Esophagus mucosa (tissue), 1 donor: ENCODE measurements at regions not wholly inside any gene's neighbourhood (a gene's known extent, or its start where the extent isn't known, plus 50 kb on each side); places are given as distances from the start of the nearest gene placed in this dataset.
A peak's percentile ranks its signal among the peaks of the same experiment; 100 is the strongest.
"Not testable (repeated sequence)": the region's sequence is repeated elsewhere in the genome, so short reads cannot be mapped to it uniquely, and the experiment has no call there.

Experiments
- ATAC-seq: fragments of 200-7000 bp; cut with Tn5 transposase; one replicate; pipeline ENCODE4 v1.9.1; 2020
- donor health status: DM: yes; HTN: yes; CAD: no.

GRCh38 chr3:26418553-26418952, 204.0 kb upstream of the LRRC3B start:
- no peak for ATAC-seq

- ATAC-seq, result no peak
Observed at GRCh38 chr3:26422415-26422814, 200.2 kb upstream of the LRRC3B start.

- ATAC-seq, result no peak
Observed at GRCh38 chr3:26425076-26425475, 197.5 kb upstream of the LRRC3B start.

GRCh38 chr3:26428992-26429391, 193.6 kb upstream of the LRRC3B start:
- ATAC-seq, result no peak

GRCh38 chr3:26437678-26438077, 184.9 kb upstream of the LRRC3B start:
- peak; percentile 84 for ATAC-seq

- no peak for ATAC-seq
Observed at GRCh38 chr3:26438325-26438940, 184.1 kb upstream of the LRRC3B start.

- no peak for ATAC-seq
Observed at GRCh38 chr3:26438981-26439884, 183.3 kb upstream of the LRRC3B start.

- no peak for ATAC-seq
Observed at GRCh38 chr3:26449996-26450395, 172.6 kb upstream of the LRRC3B start.

- ATAC-seq, result no peak
Observed at GRCh38 chr3:26452363-26452762, 170.2 kb upstream of the LRRC3B start.

- ATAC-seq, result no peak
Observed at GRCh38 chr3:26460985-26461384, 161.6 kb upstream of the LRRC3B start.

GRCh38 chr3:26472345-26472744, 150.2 kb upstream of the LRRC3B start:
- ATAC-seq, result no peak

GRCh38 chr3:26474706-26475105, 147.9 kb upstream of the LRRC3B start:
- ATAC-seq, result no peak

- ATAC-seq, result no peak
Observed at GRCh38 chr3:26480377-26480776, 142.2 kb upstream of the LRRC3B start.

- peak; percentile 59 for ATAC-seq
Observed at GRCh38 chr3:26484140-26484539, 138.4 kb upstream of the LRRC3B start.

- ATAC-seq, result no peak
Observed at GRCh38 chr3:26498271-26498670, 124.3 kb upstream of the LRRC3B start.

GRCh38 chr3:26505399-26505798, 117.2 kb upstream of the LRRC3B start:
- ATAC-seq, result no peak

- not testable (repeated sequence) for ATAC-seq
Observed at GRCh38 chr3:26514445-26515029, 108.0 kb upstream of the LRRC3B start.

- ATAC-seq, result no peak
Observed at GRCh38 chr3:26515351-26515750, 107.2 kb upstream of the LRRC3B start.

- no peak for ATAC-seq
Observed at GRCh38 chr3:26521261-26521660, 101.3 kb upstream of the LRRC3B start.

- no peak for ATAC-seq
Observed at GRCh38 chr3:26522919-26523318, 99.7 kb upstream of the LRRC3B start.

GRCh38 chr3:26525013-26525412, 97.6 kb upstream of the LRRC3B start:
- ATAC-seq, result no peak

- ATAC-seq, result no peak
Observed at GRCh38 chr3:26535151-26535550, 87.4 kb upstream of the LRRC3B start.

- no peak for ATAC-seq
Observed at GRCh38 chr3:26536955-26537354, 85.6 kb upstream of the LRRC3B start.

GRCh38 chr3:26550413-26550812, 72.2 kb upstream of the LRRC3B start:
- ATAC-seq, result no peak
